ENCODE measurements at regions not wholly inside any gene's neighbourhood (a gene's known extent, or its start where the extent isn't known, plus 50 kb on each side); places are given as distances from the start of the nearest gene placed in this dataset.
A peak's percentile ranks its signal among the peaks of the same experiment; 100 is the strongest.
"Not testable (repeated sequence)": the region's sequence is repeated elsewhere in the genome, so short reads cannot be mapped to it uniquely, and the experiment has no call there.

DNA sequence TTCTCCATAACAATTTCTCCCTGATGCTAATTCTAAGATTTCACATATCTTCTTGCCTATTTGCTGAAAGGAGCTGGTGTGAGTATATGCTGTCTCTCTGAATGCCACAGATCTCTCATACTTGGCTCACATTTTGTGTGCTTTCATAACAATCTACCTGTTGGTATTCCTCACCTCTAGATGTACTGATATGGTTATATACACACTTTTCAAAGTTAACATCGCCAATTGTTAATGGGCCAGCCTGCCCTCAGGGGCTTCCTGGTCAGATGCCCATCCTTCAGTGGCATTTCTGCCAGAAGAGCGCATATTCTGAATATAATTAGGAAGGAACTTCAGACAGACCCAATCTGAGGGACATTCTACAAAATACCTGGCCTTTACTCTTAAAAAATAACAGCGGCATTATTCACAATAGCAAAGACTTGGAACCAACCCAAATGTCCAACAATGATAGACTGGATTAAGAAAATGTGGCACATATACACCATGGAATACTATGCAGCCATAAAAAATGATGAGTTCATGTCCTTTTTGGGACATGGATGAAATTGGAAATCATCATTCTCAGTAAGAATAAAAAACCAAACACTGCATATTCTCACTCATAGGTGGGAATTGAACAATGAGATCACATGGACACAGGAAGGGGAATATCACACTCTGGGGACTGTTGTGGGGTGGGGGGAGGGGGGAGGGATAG, 123.9 kb upstream of the FAT1 start:
- DNase-seq (ENCODE audit: low spot score), result not testable (repeated sequence)

DNA sequence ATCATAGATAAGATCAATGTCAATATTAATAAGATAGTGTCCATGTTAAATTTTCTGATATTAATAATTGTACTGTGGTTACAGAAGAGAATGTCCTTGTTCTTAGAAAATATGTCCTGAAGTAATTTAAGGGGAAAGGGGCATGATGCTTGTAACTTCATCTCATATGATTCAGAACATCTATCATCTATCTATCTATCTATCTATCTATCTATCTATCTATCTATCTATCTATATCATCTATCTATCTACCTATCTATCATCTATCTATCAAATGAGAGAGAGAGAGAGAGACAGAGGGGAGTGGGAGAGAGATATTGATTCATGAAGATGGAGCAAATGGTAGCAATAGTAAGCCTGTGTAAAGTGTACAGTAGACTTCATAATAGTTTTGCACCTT, 124.8 kb upstream of the FAT1 start:
- DNase-seq (ENCODE audit: low spot score), result no peak

DNA sequence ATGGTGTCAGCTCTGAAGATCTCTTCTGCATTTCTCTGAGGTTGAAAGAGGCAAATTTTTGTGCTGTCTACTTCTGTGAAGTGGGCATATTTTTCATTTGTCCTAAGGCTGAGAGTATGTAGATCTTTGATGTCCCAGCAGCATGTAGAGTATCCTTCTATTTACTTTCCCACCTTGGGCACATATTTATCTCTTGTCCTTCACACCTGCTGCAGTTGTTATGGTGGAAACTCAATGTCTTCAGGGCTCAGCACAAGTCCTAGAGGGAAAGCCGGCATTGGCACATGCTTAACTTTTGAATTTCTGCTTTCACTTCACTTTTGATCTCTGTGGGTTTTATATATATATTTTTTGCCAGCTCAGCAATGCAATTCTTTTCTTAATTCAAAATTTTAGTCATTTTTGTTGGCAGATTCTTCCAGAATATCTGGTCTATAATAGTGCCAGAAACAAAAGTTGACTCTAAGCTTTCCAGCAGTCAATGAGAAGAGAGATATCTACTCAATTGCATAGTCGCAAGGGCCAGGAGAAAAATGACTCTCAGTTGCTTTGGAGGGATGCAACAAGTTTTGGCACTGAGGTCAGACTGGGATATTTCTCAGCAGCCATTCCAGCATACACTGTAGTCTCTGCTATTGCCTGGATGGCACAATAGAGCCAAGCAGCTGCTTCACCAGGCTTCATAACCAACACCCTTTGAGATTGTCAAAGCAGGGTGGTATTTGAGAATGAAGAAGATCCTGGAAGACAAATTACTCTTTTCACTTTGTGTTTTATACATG, 127.8 kb upstream of the FAT1 start:
- no peak for DNase-seq (ENCODE audit: low spot score)

DNA sequence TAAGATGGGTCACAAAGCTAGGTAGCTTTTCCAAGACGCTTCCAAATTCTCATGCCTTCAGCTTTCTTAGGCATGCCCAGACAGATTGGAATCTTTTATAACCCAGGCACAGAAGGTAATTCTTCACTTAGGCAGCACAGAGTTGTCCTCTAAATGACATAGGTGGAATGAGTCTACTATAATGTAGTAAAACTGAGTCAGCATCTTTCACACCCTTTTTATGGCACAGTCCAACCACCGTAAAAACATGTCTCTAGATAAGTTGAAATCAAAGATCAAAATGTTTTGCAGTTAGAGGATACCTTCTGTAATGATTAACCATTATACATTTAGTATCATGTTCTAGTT, 128.4 kb upstream of the FAT1 start:
- no peak for DNase-seq (ENCODE audit: low spot score)

DNA sequence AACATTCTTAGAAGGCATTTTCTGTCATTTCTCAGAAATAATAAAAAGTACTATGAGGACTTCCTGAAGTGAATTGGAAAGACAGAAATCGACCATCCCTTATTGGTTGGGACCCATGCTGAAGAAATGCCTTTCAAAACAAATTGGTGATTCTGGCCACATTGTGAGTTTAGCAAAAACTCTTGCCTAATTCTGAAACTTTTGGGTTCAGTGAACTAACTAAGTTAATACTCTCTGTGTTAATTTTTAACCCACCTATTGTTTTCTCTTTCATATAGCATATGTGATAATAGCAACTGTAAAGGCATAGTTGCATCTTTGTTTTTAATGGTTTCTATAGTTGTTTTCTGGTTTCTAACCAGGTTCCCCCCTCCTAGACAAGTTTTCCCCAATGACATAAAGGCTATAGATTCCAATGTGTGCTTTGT, 129.3 kb upstream of the FAT1 start:
- DNase-seq (ENCODE audit: low spot score), result no peak

DNA sequence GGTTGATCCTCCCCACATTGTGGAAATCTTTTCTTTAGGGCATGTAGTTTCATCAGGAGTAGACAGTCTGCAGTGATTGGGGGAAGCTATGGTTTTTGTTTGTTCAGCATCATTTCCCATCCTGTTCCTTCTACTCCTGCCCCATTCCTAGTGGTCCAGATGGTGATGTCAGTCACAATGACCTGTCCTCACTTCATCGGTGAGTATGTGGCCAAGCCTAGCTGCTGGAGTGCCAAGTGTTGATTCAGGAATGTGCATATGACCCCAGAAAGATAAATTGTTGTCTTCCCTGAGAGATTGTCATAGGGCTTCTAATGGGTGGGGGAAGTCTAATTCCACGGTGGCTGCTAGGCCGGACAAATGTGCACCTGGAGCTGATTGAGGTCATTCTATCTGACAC, 130.6 kb upstream of the FAT1 start:
- no peak for DNase-seq (ENCODE audit: low spot score)

DNA sequence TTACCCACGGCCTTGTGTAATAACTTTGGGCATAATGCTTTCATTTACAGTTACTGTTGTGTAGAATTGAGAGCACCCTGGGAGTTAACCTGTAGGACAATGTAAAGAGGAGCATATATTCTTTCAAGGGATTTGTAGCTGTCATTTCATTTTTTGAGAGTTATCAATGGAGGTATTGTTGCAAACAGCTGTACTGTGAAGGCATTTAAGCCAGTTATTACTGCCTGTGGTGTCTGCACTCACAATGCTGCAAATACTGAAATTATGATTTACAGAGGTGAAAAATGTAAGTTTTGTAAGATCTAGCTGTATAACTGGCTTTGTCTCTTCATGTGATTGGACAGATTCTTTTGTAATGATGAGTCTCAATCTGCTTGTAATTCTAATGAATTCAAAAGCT, 131.5 kb upstream of the FAT1 start:
- no peak for DNase-seq (ENCODE audit: low spot score)

DNA sequence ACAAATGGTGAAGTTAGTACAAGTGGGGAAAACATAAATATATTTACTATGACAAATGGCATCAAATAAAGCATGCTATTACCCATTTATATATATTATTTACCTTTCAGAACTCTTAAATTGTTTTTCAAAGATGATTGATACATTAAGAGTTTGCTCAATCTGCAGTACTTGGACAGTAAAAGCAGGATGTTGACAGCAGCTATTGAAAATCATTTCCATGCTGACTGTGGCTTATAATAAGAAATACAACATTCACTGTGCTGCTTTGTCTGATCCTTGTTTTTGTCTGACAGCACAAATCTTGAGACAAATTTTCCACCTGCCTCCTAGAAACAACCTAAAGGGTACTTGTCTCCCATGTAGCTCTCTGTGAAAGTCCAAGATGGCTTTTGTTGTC, 134.1 kb upstream of the FAT1 start:
- no peak for DNase-seq (ENCODE audit: low spot score)

DNA sequence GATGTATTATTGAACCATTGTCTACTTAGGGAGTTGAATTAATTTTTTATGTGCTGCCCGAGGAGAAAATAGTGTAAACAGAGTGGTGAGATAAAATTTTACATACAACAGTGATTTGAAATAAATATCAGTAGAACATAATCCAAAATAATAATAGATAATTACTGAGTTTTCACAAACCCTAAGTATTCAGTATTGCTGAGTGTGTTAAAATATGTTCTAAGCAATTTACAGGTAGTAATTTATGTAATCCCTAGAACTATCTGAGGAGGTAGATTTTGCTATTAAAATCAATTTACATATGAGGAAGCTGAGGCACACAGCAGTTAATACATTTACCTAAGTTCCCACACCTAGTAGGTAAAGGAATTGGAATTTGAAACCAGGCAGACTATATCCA, 134.7 kb upstream of the FAT1 start:
- no peak for DNase-seq (ENCODE audit: low spot score)

DNA sequence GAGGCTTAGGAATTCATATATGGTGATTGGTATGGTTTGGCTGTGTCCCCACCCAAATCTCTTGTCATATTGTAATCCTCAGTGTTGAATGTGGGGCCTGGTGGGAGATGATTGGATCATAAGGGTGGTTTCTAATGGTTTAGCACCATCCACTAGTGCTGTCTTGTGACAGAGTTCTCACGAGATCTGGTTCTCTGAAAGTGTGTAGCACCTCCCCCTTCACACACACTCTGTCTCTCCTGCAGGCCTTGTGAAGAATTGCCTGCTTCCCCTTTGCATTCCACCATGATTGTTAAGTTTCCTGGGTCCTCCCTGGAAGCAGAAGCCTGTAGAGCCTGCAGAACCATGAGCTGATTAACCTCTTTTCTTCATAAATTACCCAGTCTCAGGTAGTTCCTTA, 135.8 kb upstream of the FAT1 start:
- no peak for DNase-seq (ENCODE audit: low spot score)

DNA sequence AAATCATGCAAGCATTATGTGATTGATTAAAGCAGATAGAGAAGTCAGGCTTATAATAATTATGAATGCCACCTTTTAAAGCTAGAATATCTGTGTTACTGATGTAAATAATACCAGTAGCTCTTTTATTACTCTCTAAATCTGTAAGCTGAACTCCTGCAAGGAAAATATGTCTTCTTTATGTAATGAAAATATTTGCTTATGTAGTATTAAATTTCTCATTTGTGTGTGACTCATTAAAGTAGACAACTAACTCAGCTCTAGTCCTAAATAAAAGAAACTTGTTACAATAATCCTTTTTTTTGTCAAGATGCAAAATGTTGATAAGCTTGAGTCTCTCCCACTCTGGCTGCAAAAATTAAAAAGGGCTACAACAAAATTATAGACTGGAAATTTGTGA, 137.7 kb upstream of the FAT1 start:
- no peak for DNase-seq (ENCODE audit: low spot score)

DNA sequence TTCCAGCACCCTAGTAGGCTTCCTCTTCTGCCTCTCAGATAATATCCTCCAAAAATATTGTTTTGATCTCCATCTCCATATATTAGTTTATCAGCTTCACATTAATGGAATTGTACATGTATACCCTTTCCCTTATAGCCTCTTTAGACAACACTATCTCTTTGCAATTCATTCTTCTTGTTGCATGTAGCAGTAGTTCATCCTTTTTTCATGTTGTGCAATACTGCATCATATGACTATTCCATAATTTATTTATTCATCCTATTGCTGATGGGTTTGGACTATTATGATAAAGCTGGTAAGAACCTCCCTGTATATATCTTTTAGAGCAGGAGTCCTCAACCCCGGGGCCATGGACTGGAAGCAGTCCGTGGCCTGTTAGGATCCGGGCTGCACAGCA, 148.2 kb upstream of the FAT1 start:
- DNase-seq (ENCODE audit: low spot score), result no peak

DNA sequence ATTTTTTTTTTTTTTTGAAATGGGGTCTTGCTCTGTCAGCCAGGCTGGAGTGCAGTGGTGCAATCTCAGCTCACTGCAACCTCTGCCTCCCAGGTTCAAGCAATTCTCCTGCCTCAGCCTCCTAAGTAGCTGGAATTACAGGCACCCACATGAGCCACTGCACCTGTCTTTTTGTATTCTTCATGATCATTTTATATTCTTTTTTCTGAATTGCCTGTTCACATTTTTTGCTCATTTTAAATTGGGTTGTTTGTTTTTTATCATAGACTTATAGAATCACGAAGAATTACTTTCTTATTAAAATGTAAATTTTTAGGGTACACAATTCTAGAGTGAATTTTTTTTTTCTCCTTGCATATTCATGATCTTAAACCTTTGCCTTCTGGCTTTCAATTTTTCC, 149.4 kb upstream of the FAT1 start:
- DNase-seq (ENCODE audit: low spot score), result not testable (repeated sequence)

DNA sequence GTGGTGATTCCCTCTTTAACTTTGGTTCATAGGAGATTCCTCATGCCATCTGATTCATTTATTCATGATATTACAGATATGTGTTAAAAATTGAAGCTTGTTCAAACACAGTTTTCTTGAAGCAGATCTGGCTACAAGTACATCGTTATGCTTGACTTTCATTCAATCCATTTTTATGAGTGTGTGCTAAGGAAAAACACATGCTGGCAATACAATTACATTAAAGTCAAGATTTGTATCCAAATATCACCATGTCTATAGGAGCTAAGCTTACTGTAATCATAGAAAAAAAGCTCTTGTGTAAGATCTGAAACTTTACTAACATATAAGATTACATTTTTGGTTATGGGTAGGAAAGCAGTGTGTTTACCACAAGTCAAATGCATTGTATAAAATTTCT, 151.8 kb upstream of the FAT1 start:
- no peak for DNase-seq (ENCODE audit: low spot score)

DNA sequence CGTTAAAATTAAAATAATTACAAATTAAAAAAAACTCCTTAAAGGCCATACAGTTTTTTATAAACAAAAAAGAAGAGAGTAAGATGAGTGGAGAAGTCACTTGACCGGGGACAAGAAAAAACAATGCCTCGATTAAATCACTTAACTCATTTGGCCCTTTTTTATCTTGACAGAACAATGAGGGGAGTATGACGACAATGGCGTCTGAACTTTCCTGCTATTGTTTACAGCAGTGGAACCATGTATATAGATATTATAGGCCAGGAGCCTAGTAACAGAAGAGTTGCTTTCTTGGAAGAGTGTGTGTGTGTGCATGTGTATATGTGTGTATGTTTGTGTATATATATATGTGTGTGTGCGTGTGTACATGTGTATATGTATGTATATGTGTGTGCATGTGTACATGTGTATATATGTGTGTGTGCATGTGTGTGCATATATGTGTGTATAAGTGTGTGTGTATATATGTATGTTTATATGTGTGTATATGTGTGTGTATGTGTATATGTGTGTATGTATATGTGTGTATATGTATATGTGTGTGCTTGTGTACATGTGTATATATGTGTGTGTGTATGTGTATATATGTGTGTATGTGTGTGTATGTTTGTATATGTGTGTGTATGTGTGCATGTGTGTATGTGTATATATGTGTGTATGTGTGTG, 153.4 kb upstream of the FAT1 start:
- no peak for DNase-seq (ENCODE audit: low spot score)

DNA sequence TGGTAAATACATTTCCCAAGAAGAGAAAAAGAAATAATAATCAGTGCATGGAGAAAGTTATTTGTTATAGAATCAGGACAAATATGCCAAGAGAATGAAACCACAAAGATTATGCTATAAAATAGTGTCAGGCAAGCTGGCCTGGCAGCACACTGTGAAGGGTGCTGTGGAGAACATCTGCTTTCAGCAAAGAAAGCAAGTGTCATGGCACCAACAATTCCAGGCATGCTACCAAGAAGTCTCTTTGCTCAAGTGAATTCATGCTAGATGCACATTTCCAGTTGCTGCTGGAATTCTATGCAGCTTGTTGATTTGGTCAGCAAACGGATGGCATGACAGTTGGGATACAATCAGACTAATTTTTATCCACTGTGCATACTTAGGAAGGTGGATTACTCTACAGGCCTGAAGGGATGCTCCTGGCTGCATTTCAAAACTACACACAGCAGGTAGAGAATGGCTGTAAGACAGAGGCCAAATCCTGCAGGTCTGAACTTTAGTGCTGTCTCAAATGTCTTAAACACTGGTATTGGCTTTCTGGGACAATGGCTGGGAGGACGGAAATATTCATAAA, 154.6 kb upstream of the FAT1 start:
- peak; percentile 33 for DNase-seq (ENCODE audit: low spot score)

DNA sequence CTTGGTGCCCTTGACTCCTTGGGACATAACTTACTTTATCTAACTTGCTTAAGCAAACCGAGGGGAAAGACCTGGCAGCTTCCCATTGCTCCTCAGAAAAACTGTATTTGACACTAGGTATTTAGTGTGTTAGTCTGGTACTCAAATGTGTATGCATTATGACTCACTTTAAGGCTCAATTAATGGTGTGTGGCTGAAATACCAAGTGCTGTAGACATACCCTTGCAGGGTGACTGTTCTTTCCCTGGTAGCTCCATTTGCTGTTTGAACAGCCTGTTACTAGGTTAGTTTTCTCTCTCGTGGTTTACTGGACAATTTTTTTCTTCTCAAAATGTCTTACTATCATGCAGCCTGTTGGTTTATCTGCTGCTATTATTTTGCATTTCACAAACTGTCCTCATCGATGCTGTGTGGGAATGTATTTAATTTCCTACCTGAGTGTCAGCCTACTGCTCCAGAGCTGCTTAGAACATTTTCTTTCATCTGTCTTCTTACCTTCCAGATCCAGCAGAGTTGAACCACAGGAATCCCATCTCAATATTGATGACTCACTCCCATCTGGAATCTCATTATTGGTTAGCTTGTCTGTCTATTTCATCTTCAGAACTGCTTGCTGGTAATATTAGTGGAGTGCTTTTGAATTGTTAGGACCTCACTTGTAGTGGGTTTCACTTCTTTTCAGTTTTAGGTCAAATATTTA, 158.0 kb upstream of the FAT1 start:
- DNase-seq (ENCODE audit: low spot score), result peak; percentile 58

DNA sequence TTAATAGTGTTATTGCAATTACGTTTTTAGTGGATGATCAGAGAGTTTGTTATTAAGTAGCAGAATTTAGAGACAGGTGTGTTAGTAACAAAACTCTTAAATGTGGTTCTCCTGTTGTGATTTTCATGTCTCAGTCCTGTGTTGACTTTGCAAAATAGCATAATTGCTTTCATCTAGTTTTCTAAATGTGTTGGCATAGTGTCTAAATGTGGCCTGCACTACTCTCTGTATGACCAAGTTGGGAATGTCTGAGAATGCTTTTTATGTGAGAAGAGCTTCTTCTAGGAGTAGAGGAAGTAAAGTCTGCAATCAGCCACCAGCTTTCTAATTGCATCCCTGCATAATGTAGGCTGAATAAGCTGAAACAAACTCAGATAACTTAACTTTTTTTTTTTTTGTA, 158.6 kb upstream of the FAT1 start:
- DNase-seq (ENCODE audit: low spot score), result no peak

DNA sequence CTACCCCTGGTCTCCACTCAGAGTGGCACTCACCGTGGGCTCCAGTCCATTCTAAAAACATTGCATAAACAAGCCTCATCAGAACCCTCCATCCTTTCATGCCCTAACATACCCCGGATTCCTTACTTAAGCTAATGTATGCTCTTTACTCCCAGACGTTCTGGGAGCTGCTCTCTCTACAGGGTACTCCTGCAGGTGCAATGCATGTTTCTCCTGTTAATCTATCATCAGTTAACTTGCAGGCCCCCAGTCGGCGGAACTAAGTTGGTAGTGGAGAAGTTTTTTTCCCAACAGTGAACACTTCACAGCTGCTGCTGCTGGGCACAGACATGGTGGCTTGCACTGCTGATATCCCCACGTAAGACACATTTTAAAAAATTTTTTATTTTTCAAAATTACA, 161.6 kb upstream of the FAT1 start:
- no peak for DNase-seq (ENCODE audit: low spot score)

DNA sequence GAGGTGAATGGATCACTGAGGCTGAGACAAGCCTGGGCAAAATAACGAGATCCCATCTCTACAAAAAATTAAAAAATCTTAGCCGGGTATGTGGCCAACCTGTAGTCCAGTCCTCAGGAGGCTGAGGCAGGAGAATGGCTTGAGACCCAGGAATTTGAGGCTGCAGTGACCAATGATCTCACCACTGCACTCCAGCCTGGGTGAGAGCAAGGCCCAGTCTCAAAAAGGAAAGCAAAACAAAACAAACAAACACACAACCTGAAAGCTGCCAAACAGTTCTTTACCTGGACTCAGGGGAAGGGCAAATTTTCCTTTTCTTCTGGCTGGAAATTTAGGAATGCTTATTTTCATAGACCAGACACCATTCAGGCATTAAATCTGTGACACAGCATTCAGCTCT, 163.1 kb upstream of the FAT1 start:
- no peak for DNase-seq (ENCODE audit: low spot score)

DNA sequence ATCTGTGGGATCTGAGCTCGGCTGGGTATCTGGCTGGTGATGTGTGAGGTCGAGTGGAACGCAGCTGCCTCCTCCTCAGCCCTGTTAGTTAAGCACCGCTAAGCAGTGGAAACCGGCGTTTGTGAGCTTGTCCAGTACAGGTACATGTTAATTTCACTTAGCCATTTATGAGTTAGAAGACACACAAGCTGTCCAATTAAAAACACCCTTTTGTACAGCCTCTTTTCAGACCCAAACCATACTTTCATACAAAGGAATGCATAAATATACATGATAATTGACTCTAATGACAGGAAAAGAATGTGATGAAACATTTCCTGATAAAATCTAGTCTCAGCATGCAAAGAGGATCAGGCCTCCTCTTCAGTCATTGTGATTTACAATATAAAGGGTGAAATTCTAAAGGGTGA, 163.6 kb upstream of the FAT1 start:
- DNase-seq (ENCODE audit: low spot score), result no peak

DNA sequence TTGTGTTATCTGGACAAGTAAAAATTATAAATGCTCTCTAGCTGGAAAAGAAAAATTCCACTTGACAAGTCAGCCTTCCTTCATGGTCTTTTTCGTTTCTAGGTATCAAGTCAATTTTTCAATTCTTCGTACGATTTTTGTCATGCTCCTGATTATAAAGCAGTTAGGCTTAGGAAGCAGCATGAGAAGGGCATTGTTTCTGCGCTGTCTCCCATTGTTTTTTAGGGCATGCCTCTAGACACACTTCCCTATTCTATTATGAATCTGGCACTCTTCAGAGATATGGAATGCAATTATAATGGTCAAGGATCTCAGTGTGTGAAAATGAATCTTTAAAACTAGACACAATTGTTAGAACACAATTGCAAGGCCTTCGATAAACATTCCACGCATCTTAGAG, 164.1 kb upstream of the FAT1 start:
- no peak for DNase-seq (ENCODE audit: low spot score)

Data from AG08395 (cell line).